ENCODE measurements at regions not wholly inside any gene's neighbourhood (a gene's known extent, or its start where the extent isn't known, plus 50 kb on each side); places are given as distances from the start of the nearest gene placed in this dataset.

- TF ChIP-seq, protein P1, sequence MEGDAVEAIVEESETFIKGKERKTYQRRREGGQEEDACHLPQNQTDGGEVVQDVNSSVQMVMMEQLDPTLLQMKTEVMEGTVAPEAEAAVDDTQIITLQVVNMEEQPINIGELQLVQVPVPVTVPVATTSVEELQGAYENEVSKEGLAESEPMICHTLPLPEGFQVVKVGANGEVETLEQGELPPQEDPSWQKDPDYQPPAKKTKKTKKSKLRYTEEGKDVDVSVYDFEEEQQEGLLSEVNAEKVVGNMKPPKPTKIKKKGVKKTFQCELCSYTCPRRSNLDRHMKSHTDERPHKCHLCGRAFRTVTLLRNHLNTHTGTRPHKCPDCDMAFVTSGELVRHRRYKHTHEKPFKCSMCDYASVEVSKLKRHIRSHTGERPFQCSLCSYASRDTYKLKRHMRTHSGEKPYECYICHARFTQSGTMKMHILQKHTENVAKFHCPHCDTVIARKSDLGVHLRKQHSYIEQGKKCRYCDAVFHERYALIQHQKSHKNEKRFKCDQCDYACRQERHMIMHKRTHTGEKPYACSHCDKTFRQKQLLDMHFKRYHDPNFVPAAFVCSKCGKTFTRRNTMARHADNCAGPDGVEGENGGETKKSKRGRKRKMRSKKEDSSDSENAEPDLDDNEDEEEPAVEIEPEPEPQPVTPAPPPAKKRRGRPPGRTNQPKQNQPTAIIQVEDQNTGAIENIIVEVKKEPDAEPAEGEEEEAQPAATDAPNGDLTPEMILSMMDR (IDR thresholded peaks at IDR 0.05) = no peak
- TF ChIP-seq POLR2A (IDR thresholded peaks at IDR 0.05) = no peak
Measured at GRCh38 chr18:59760212-59760611, 63.0 kb upstream of the CCBE1 start.
